ENCODE measurements at regions not wholly inside any gene's neighbourhood (a gene's known extent, or its start where the extent isn't known, plus 50 kb on each side); places are given as distances from the start of the nearest gene placed in this dataset.

DNA sequence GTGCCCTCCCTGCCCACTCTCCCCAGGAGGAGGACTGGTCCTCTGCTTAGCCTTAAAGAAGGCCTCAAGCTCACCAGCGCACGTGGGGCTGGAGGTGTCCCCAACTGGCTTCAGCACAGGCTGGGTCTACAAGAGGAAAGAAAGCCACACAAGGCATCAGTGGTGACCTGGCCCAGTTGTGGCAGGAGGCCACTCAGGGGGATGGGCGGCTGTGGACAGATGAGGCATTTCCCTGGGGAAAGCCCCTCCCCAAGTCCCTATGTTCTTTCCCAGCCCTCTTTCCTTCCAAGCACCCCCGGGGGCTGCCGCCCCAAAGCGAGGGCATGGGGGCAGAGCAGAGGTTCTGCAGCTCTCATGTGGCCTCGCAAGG is 155.2 kb upstream of the TLE3 start:
- Histone ChIP-seq H3K9me2 (ENCODE audit: insufficient read depth, low read length) (no peaks in the 10 kb centered on the region), H3K4me2 (ENCODE audit: low read length) (no peak overlapping the region), H3F3A (ENCODE audit: insufficient read depth, low read length, poor library complexity, severe bottlenecking) (no peaks in the 10 kb centered on the region), H3K4me3 (ENCODE audit: low read length) (no peak overlapping the region), H3K9ac (ENCODE audit: low read length) (no peak overlapping the region), H3K79me2 (replicated peaks; ENCODE audit: insufficient read depth, low read length) (no peaks in the 10 kb centered on the region), H2AFZ (ENCODE audit: low read depth, low read length) (no peak overlapping the region), H3K36me3 (ENCODE audit: insufficient read depth, low read length) (no peaks in the 10 kb centered on the region), H3K27me3 (ENCODE audit: insufficient read depth, low read depth, low read length) (no peaks in the 10 kb centered on the region), H4K20me1 (ENCODE audit: insufficient read depth) (no peaks in the 10 kb centered on the region), H3K9me3 (ENCODE audit: low read length) (no peaks in the 10 kb centered on the region), H3K27ac (ENCODE audit: low read length) (no peak overlapping the region)
- TF ChIP-seq EP300 (conservative IDR thresholded peaks at IDR 0.05; ENCODE audit: poor library complexity, severe bottlenecking) = no peak
- TF ChIP-seq REST (IDR thresholded peaks at IDR 0.05; ENCODE audit: borderline replicate concordance) = no peak
- no peak for TF ChIP-seq MXI1 (conservative IDR thresholded peaks at IDR 0.05; ENCODE audit: poor library complexity, severe bottlenecking)
- TF ChIP-seq TAF1 (IDR thresholded peaks at IDR 0.05; ENCODE audit: low read depth) = no peak
- no peak for TF ChIP-seq SMC3 (conservative IDR thresholded peaks at IDR 0.05; ENCODE audit: poor library complexity)
- no peak for TF ChIP-seq POLR2AphosphoS5 (IDR thresholded peaks at IDR 0.05)
- TF ChIP-seq EZH2 (IDR thresholded peaks at IDR 0.05; ENCODE audit: borderline replicate concordance, insufficient read depth, low read length, poor library complexity, severe bottlenecking) = no peak
- TF ChIP-seq, protein P1, sequence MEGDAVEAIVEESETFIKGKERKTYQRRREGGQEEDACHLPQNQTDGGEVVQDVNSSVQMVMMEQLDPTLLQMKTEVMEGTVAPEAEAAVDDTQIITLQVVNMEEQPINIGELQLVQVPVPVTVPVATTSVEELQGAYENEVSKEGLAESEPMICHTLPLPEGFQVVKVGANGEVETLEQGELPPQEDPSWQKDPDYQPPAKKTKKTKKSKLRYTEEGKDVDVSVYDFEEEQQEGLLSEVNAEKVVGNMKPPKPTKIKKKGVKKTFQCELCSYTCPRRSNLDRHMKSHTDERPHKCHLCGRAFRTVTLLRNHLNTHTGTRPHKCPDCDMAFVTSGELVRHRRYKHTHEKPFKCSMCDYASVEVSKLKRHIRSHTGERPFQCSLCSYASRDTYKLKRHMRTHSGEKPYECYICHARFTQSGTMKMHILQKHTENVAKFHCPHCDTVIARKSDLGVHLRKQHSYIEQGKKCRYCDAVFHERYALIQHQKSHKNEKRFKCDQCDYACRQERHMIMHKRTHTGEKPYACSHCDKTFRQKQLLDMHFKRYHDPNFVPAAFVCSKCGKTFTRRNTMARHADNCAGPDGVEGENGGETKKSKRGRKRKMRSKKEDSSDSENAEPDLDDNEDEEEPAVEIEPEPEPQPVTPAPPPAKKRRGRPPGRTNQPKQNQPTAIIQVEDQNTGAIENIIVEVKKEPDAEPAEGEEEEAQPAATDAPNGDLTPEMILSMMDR (IDR thresholded peaks at IDR 0.05; ENCODE audit: poor library complexity, severe bottlenecking) = no peak
- no peak for TF ChIP-seq RAD21 (conservative IDR thresholded peaks at IDR 0.05)

GRCh38 chr15:70252056-70252950 is 154.6 kb upstream of the TLE3 start:
- H3K9me2 ChIP-seq (ENCODE audit: insufficient read depth, low read length) = no peaks in the 10 kb centered on the region
- no peaks in the 10 kb centered on the region for H3K79me2 ChIP-seq (replicated peaks; ENCODE audit: insufficient read depth, low read length)
- H3K9ac ChIP-seq (ENCODE audit: low read length) = no peak overlapping the region
- no peaks in the 10 kb centered on the region for H3F3A ChIP-seq (ENCODE audit: insufficient read depth, low read length, poor library complexity, severe bottlenecking)
- H3K36me3 ChIP-seq (ENCODE audit: insufficient read depth, low read length) = no peaks in the 10 kb centered on the region
- H3K4me3 ChIP-seq (ENCODE audit: low read length) = no peak overlapping the region
- H3K27ac ChIP-seq (ENCODE audit: low read length) = no peak overlapping the region
- TF ChIP-seq SMC3 (conservative IDR thresholded peaks at IDR 0.05; ENCODE audit: poor library complexity) (no peak), REST (IDR thresholded peaks at IDR 0.05; ENCODE audit: borderline replicate concordance) (no peak), MXI1 (conservative IDR thresholded peaks at IDR 0.05; ENCODE audit: poor library complexity, severe bottlenecking) (no peak)
- H3K27me3 ChIP-seq (ENCODE audit: insufficient read depth, low read depth, low read length) = no peaks in the 10 kb centered on the region
- H3K4me2 ChIP-seq (ENCODE audit: low read length) = no peak overlapping the region
- H2AFZ ChIP-seq (ENCODE audit: low read depth, low read length) = no peak overlapping the region
- H3K9me3 ChIP-seq (ENCODE audit: low read length) = no peaks in the 10 kb centered on the region
- H4K20me1 ChIP-seq (ENCODE audit: insufficient read depth) = no peaks in the 10 kb centered on the region

All from neural cell (in vitro differentiated cells).